HUES48 (cell line): ENCODE measurements at regions not wholly inside any gene's neighbourhood (a gene's known extent, or its start where the extent isn't known, plus 50 kb on each side); places are given as distances from the start of the nearest gene placed in this dataset.

Experiments used
- H3K27ac ChIP-seq: one replicate; pipeline ENCODE4 v1.7.0; 2013; ENCODE audit warnings: low read depth, low read length, inconsistent platforms
- H3K27me3 ChIP-seq: 2 replicates; pipeline ENCODE4 v1.6.1; 2013; ENCODE audit warnings: mild to moderate bottlenecking, low read length; ENCODE audit not compliant: control insufficient read depth, insufficient read depth
- H3K36me3 ChIP-seq: 2 replicates; pipeline ENCODE4 v1.6.1; 2013; ENCODE audit warnings: low read length; ENCODE audit not compliant: control insufficient read depth, insufficient read depth
- H3K4me1 ChIP-seq: 2 replicates; pipeline ENCODE4 v1.6.1; 2013; ENCODE audit warnings: mild to moderate bottlenecking, low read length; ENCODE audit not compliant: control insufficient read depth, insufficient read depth
- H3K4me3 ChIP-seq: 2 replicates; pipeline ENCODE4 v1.5.1; 2013; ENCODE audit warnings: mild to moderate bottlenecking, low read depth, low read length
- H3K9ac ChIP-seq: 2 replicates; pipeline ENCODE4 v1.6.1; 2013; ENCODE audit warnings: mild to moderate bottlenecking, low read depth, low read length, moderate library complexity
- H3K9me3 ChIP-seq: 2 replicates; pipeline ENCODE4 v1.6.1; 2013; ENCODE audit warnings: low read length; ENCODE audit not compliant: control insufficient read depth, insufficient read depth

GRCh38 chr13:32863596-32863995 is 152.6 kb upstream of the KL start:
- Histone ChIP-seq H3K27ac (no peak overlapping the region), H3K4me3 (no peak overlapping the region), H3K27me3 (no peaks in the 10 kb centered on the region), H3K36me3 (no peaks in the 10 kb centered on the region), H3K4me1 (no peaks in the 10 kb centered on the region), H3K9ac (no peak overlapping the region), H3K9me3 (peaks cover 15% of the 10 kb centered on the region)

GRCh38 chr13:32866921-32867320 is 149.3 kb upstream of the KL start:
- H3K4me3 ChIP-seq = no peak overlapping the region
- 0 out of 2 replicates have a peak, but pooled peaks cover 3% of the 10 kb centered on the region for H3K9me3 ChIP-seq
- H3K36me3 ChIP-seq = no peaks in the 10 kb centered on the region
- H3K4me1 ChIP-seq = no peaks in the 10 kb centered on the region
- H3K27me3 ChIP-seq = no peaks in the 10 kb centered on the region
- H3K27ac ChIP-seq = no peak overlapping the region
- H3K9ac ChIP-seq = no peak overlapping the region

- H3K27me3 ChIP-seq = no peaks in the 10 kb centered on the region
- no peak overlapping the region for H3K4me3 ChIP-seq
- H3K9me3 ChIP-seq = no peaks in the 10 kb centered on the region
- no peaks in the 10 kb centered on the region for H3K4me1 ChIP-seq
- H3K36me3 ChIP-seq = no peaks in the 10 kb centered on the region
- H3K9ac ChIP-seq = no peak overlapping the region
- H3K27ac ChIP-seq = no peak overlapping the region
These were observed 138.7 kb upstream of the KL start for GRCh38 chr13:32877491-32877890.

GRCh38 chr13:32878163-32878562 is 138.1 kb upstream of the KL start:
- H3K27me3 ChIP-seq = no peaks in the 10 kb centered on the region
- no peak overlapping the region for H3K27ac ChIP-seq
- H3K4me1 ChIP-seq = no peaks in the 10 kb centered on the region

GRCh38 chr13:32880636-32881035 is 135.6 kb upstream of the KL start:
- no peaks in the 10 kb centered on the region for H3K9me3 ChIP-seq
- H3K27me3 ChIP-seq = no peaks in the 10 kb centered on the region
- no peaks in the 10 kb centered on the region for H3K36me3 ChIP-seq
- H3K4me1 ChIP-seq = no peaks in the 10 kb centered on the region
- H3K4me3 ChIP-seq = no peak overlapping the region
- H3K27ac ChIP-seq = no peak overlapping the region
- H3K9ac ChIP-seq = no peak overlapping the region

More at GRCh38 chr13:32878163-32878562, 138.1 kb upstream of the KL start:
- Histone ChIP-seq H3K9me3 (no peaks in the 10 kb centered on the region), H3K9ac (no peak overlapping the region), H3K36me3 (no peaks in the 10 kb centered on the region), H3K4me3 (no peak overlapping the region)

- Histone ChIP-seq H3K4me3 (no peak overlapping the region), H3K36me3 (no peaks in the 10 kb centered on the region), H3K27me3 (no peaks in the 10 kb centered on the region), H3K4me1 (no peaks in the 10 kb centered on the region), H3K9ac (no peak overlapping the region), H3K27ac (no peak overlapping the region), H3K9me3 (no peaks in the 10 kb centered on the region)
These were observed 135.0 kb upstream of the KL start for GRCh38 chr13:32881074-32881776.

- H3K9me3 ChIP-seq = no peaks in the 10 kb centered on the region
- H3K27ac ChIP-seq = no peak overlapping the region
- no peaks in the 10 kb centered on the region for H3K36me3 ChIP-seq
- no peak overlapping the region for H3K9ac ChIP-seq
- no peak overlapping the region for H3K4me3 ChIP-seq
- H3K4me1 ChIP-seq = no peaks in the 10 kb centered on the region
- no peaks in the 10 kb centered on the region for H3K27me3 ChIP-seq
These were observed 134.5 kb upstream of the KL start for GRCh38 chr13:32881777-32882145.

- H3K4me1 ChIP-seq = no peaks in the 10 kb centered on the region
- H3K27ac ChIP-seq = no peak overlapping the region
- no peaks in the 10 kb centered on the region for H3K27me3 ChIP-seq
- no peak overlapping the region for H3K4me3 ChIP-seq
- no peak overlapping the region for H3K9ac ChIP-seq
- peaks cover 2% of the 10 kb centered on the region; the same call in 1 of the 2 replicates for H3K9me3 ChIP-seq
- no peaks in the 10 kb centered on the region for H3K36me3 ChIP-seq
These were observed 133.5 kb upstream of the KL start for GRCh38 chr13:32882691-32883090.

- H3K27ac ChIP-seq = no peak overlapping the region
- no peaks in the 10 kb centered on the region for H3K4me1 ChIP-seq
- H3K36me3 ChIP-seq = no peaks in the 10 kb centered on the region
- no peak overlapping the region for H3K9ac ChIP-seq
- H3K9me3 ChIP-seq = peaks cover 8% of the 10 kb centered on the region; the same call in 1 of the 2 replicates
- H3K27me3 ChIP-seq = no peaks in the 10 kb centered on the region
- H3K4me3 ChIP-seq = no peak overlapping the region
These were observed 132.7 kb upstream of the KL start for GRCh38 chr13:32883474-32883873.

GRCh38 chr13:32887617-32888016 is 128.6 kb upstream of the KL start:
- Histone ChIP-seq H3K4me1 (no peaks in the 10 kb centered on the region), H3K27me3 (no peaks in the 10 kb centered on the region), H3K4me3 (no peak overlapping the region), H3K36me3 (no peaks in the 10 kb centered on the region), H3K9ac (no peak overlapping the region), H3K9me3 (peaks cover 8% of the 10 kb centered on the region; the same call in 1 of the 2 replicates), H3K27ac (no peak overlapping the region)

- H3K36me3 ChIP-seq = no peaks in the 10 kb centered on the region
- H3K27ac ChIP-seq = no peak overlapping the region
- H3K4me1 ChIP-seq = no peaks in the 10 kb centered on the region
- H3K4me3 ChIP-seq = no peak overlapping the region
- no peaks in the 10 kb centered on the region for H3K27me3 ChIP-seq
- no peak overlapping the region for H3K9ac ChIP-seq
- peaks cover 8% of the 10 kb centered on the region; the same call in 1 of the 2 replicates for H3K9me3 ChIP-seq
These were observed 126.1 kb upstream of the KL start for GRCh38 chr13:32889986-32890565.
